ENCODE measurements at regions not wholly inside any gene's neighbourhood (a gene's known extent, or its start where the extent isn't known, plus 50 kb on each side); places are given as distances from the start of the nearest gene placed in this dataset.

DNA sequence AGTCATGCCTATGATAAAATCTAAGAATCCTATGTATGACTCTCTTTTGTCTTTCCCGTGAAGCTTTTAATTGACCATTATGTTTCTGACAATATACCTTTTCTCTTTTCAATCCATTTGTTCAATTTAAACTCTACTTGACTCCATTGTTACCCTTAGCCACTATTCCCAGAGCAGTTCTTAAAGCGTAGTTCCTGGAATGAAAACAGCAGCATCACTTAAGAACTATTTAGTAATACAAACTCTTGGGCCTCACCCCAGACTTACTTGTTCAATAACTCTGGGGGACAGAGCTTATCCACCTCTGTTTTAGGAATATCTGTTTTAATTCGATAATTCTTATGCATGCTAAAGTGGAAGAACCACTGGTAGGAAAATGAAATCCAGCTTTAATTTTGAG lies 358.4 kb downstream of the PRR32 start:
- no peak overlapping the region for H3K56ac ChIP-seq (ENCODE audit: extremely low read depth, insufficient read depth, low read length)
- no peak overlapping the region for H3K23ac ChIP-seq (ENCODE audit: low read depth, low read length)
- no peak overlapping the region for H4K91ac ChIP-seq (ENCODE audit: insufficient read depth, low read depth, low read length)
- H3K79me1 ChIP-seq (ENCODE audit: low read depth in 1 of 2, low read length in 2 of 2): no peaks in the 10 kb centered on the region
- H3K9me1 ChIP-seq (ENCODE audit: insufficient read depth, low read length): no peaks in the 10 kb centered on the region
- intact Hi-C loops (cut with micrococcal nuclease): no loop called here
- H3K4ac ChIP-seq (ENCODE audit: low read depth, low read length): no peak overlapping the region
- H3K14ac ChIP-seq (replicated peaks; ENCODE audit: low read depth, low read length): no peak overlapping the region
- no peaks in the 10 kb centered on the region for H3K36me3 ChIP-seq (ENCODE audit: control insufficient read depth, insufficient read depth, low read length)
- ATAC-seq (ENCODE audit: low read depth): no peak
- BruUV-seq (replicated peaks): no TSS peak
- no peak overlapping the region for H2AFZ ChIP-seq (replicated peaks; ENCODE audit: low read length, poor library complexity)
- ChIA-PET CTCF (no interaction called here), POLR2A (ENCODE audit: unreplicated experiment) (no interaction called here)
- no peak overlapping the region for H3K4me3 ChIP-seq (ENCODE audit: insufficient read depth, low read depth, low read length)
- H3K9ac ChIP-seq (ENCODE audit: low read depth, low read length): no peak overlapping the region
- no peak overlapping the region for H2BK15ac ChIP-seq (ENCODE audit: low read depth, low read length)
- peaks cover 2% of the 10 kb centered on the region; the same call in 1 of the 2 replicates for H3K9me3 ChIP-seq (ENCODE audit: control insufficient read depth, insufficient read depth, low read length)
- no peaks in the 10 kb centered on the region for H3K4me1 ChIP-seq (ENCODE audit: control insufficient read depth, insufficient read depth, low read length)
- H3K18ac ChIP-seq (ENCODE audit: low read depth, low read length): no peak overlapping the region
- WGBS, 2 experiments (ENCODE audit: extremely low coverage in 2 of 2, insufficient read length in 1 of 2): no CpG with 5 or more reads among the region's 3 CpGs
- no peak for TF ChIP-seq SMC3 (IDR thresholded peaks at IDR 0.05; ENCODE audit: low read depth, low read length)
- TF ChIP-seq ELK1 (IDR thresholded peaks at IDR 0.05; ENCODE audit: borderline replicate concordance, low read depth, low read length): no peak
- TF ChIP-seq RFX5 (IDR thresholded peaks at IDR 0.05; ENCODE audit: low read depth, low read length): no peak
- no peak for TF ChIP-seq NFE2L2 (IDR thresholded peaks at IDR 0.05; ENCODE audit: low read depth, low read length)
- TF ChIP-seq, protein P1, sequence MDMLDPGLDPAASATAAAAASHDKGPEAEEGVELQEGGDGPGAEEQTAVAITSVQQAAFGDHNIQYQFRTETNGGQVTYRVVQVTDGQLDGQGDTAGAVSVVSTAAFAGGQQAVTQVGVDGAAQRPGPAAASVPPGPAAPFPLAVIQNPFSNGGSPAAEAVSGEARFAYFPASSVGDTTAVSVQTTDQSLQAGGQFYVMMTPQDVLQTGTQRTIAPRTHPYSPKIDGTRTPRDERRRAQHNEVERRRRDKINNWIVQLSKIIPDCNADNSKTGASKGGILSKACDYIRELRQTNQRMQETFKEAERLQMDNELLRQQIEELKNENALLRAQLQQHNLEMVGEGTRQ (IDR thresholded peaks at IDR 0.05; ENCODE audit: low read depth, low read length): no peak
- TF ChIP-seq MAFK (IDR thresholded peaks at IDR 0.05; ENCODE audit: low read depth, low read length): no peak
- no peak for TF ChIP-seq RCOR1 (IDR thresholded peaks at IDR 0.05; ENCODE audit: insufficient replicate concordance, low read length)
- TF ChIP-seq BHLHE40 (IDR thresholded peaks at IDR 0.05; ENCODE audit: low read depth, low read length): no peak
- no peak for TF ChIP-seq MAZ (IDR thresholded peaks at IDR 0.05; ENCODE audit: borderline replicate concordance, low read depth, low read length)
- TF ChIP-seq RAD21 (IDR thresholded peaks at IDR 0.05; ENCODE audit: low read length): no peak
- TF ChIP-seq FOS (IDR thresholded peaks at IDR 0.05; ENCODE audit: low read depth, low read length): no peak
- no peak for TF ChIP-seq MXI1 (IDR thresholded peaks at IDR 0.05; ENCODE audit: borderline replicate concordance, low read depth, low read length)
- TF ChIP-seq CEBPB (IDR thresholded peaks at IDR 0.05; ENCODE audit: low read depth, low read length): no peak
- TF ChIP-seq POLR2A (IDR thresholded peaks at IDR 0.05; ENCODE audit: low read depth, low read length): no peak
- TF ChIP-seq CTCF (conservative IDR thresholded peaks at IDR 0.05; ENCODE audit: low read depth, low read length): no peak
- no peak for TF ChIP-seq CHD1 (IDR thresholded peaks at IDR 0.05; ENCODE audit: low read depth, low read length)
- dilution Hi-C loops (cut with HindIII; ENCODE audit: low sequenced_read_pairs, unreplicated experiment): no loop called here
- no peak overlapping the region for H3K4me2 ChIP-seq (ENCODE audit: low read depth, low read length)
- H2AK9ac ChIP-seq (replicated peaks; ENCODE audit: low read depth, low read length, poor library complexity): no peak overlapping the region
- H4K20me1 ChIP-seq (ENCODE audit: insufficient read depth, low read length): no peaks in the 10 kb centered on the region
- no peak overlapping the region for H4K5ac ChIP-seq (ENCODE audit: low read depth, low read length)
- no peaks in the 10 kb centered on the region for H3K27me3 ChIP-seq (ENCODE audit: control insufficient read depth, insufficient read depth, low read length)
- no peak overlapping the region for H2BK5ac ChIP-seq (ENCODE audit: low read depth, low read length, poor library complexity, severe bottlenecking)
- H2AK5ac ChIP-seq (ENCODE audit: low read depth, low read length): no peak overlapping the region
- in situ Hi-C loops (cut with MboI; ENCODE audit: low sequenced_read_pairs): no loop called here
- H3K27ac ChIP-seq (ENCODE audit: insufficient read depth, low read length): no peak overlapping the region
- H2BK20ac ChIP-seq (ENCODE audit: low read depth, low read length): no peak overlapping the region
- H4K8ac ChIP-seq (ENCODE audit: low read depth in 2 of 2, low read length in 2 of 2): no peak overlapping the region
- no peak for DNase-seq
- H2BK120ac ChIP-seq (ENCODE audit: low read depth, low read length): no peak overlapping the region
